PC-9 (cell line): ENCODE measurements at regions not wholly inside any gene's neighbourhood (a gene's known extent, or its start where the extent isn't known, plus 50 kb on each side); places are given as distances from the start of the nearest gene placed in this dataset.

Experiments used
- BruUV-seq: library from RNA; stranded (reverse); fragments of 400-500 nt; replicated peaks from 2 replicates; lab custom pipeline; 2021; lab: Mats Ljungman, UMichigan
- CTCF ChIA-PET: fragments of 300-600 bp; sonication (Branson Sonifier 250); formaldehyde crosslinking; loops from one replicate; lab custom pipeline; 2022; ENCODE audit warnings: antibody characterized with exemption; lab: Charles Lee
- POLR2A ChIA-PET: fragments of 300-600 bp; sonication (Branson Sonifier 250); formaldehyde crosslinking; loops from one replicate; lab custom pipeline; 2022; ENCODE audit warnings: antibody characterized with exemption; ENCODE audit not compliant: unreplicated experiment; lab: Charles Lee
- DNase-seq, 2 experiments: peaks; one replicate each; pipeline versions ENCODE4 v3.0.0 to v3.0.0-alpha.2; 2015 to 2022; ENCODE audit warnings: mixed read lengths in 1 of 2
- H2AFZ ChIP-seq: fragments of 200-600 bp; sonication (generic); 2 replicates; pipeline ENCODE4 v1.8.1; 2017; ENCODE audit warnings: antibody characterized with exemption
- H3F3A ChIP-seq: fragments of 200-600 bp; sonication (generic); 2 replicates; pipeline ENCODE4 v1.8.1; 2017; ENCODE audit warnings: antibody characterized with exemption, mild to moderate bottlenecking, low read depth; ENCODE audit not compliant: insufficient read depth
- H3K27ac ChIP-seq: fragments of 200-600 bp; sonication (generic); 2 replicates; pipeline ENCODE4 v1.6.1; 2016; ENCODE audit warnings: mixed run types
- H3K27me3 ChIP-seq: fragments of 200-600 bp; sonication (generic); 2 replicates; pipeline ENCODE4 v1.6.1; 2016; ENCODE audit warnings: low read depth, mixed run types; ENCODE audit not compliant: insufficient read depth
- H3K36me3 ChIP-seq: fragments of 200-600 bp; sonication (generic); 2 replicates; pipeline ENCODE4 v1.6.1; 2016; ENCODE audit warnings: low read depth, mixed run types
- H3K4me1 ChIP-seq: fragments of 200-600 bp; sonication (generic); replicated peaks from 2 replicates; pipeline ENCODE4 v1.6.1; 2016; ENCODE audit warnings: mixed run types; ENCODE audit not compliant: insufficient read depth
- H3K4me2 ChIP-seq: fragments of 200-600 bp; sonication (generic); 2 replicates; pipeline ENCODE4 v1.6.1; 2017; ENCODE audit warnings: mixed run types
- H3K4me3 ChIP-seq: fragments of 200-600 bp; sonication (generic); 2 replicates; pipeline ENCODE4 v1.6.1; 2016; ENCODE audit warnings: mixed run types
- H3K79me2 ChIP-seq: fragments of 200-600 bp; sonication (generic); 2 replicates; pipeline ENCODE4 v1.6.1; 2017; ENCODE audit warnings: low read depth, mixed run types
- H3K9me2 ChIP-seq: fragments of 200-600 bp; sonication (generic); 2 replicates; pipeline ENCODE4 v1.8.1; 2017; ENCODE audit warnings: mild to moderate bottlenecking; ENCODE audit not compliant: insufficient read depth
- H3K9me3 ChIP-seq: fragments of 200-600 bp; sonication (generic); 2 replicates; pipeline ENCODE4 v1.8.1; 2016; ENCODE audit warnings: low read depth; ENCODE audit not compliant: insufficient read depth
- H4K20me1 ChIP-seq: fragments of 200-600 bp; sonication (generic); 2 replicates; pipeline ENCODE4 v1.8.1; 2017; ENCODE audit not compliant: insufficient read depth
- CTCF ChIP-seq: fragments of 200-600 bp; sonication (generic); conservative IDR thresholded peaks from 2 replicates; pipeline ENCODE4 v1.6.1; 2017; ENCODE audit warnings: mixed run types, antibody characterized with exemption, mild to moderate bottlenecking, moderate library complexity
- EZH2 ChIP-seq: fragments of 200-600 bp; sonication (generic); IDR thresholded peaks from 2 replicates; pipeline ENCODE4 v1.8.0; 2017; ENCODE audit warnings: antibody characterized with exemption, low read depth
- intact Hi-C: fragments of 100-400 bp; cut with micrococcal nuclease; formaldehyde crosslinking; loops from one replicate; pipeline ENCODE4 v1.10.0; 2022; ENCODE audit not compliant: unreplicated experiment

- Histone ChIP-seq H3K27me3 (no peaks in the 10 kb centered on the region), H3K4me3 (no peak overlapping the region), H3F3A (no peaks in the 10 kb centered on the region), H3K79me2 (no peaks in the 10 kb centered on the region), H2AFZ (no peak overlapping the region), H3K27ac (no peak overlapping the region), H3K9me2 (no peaks in the 10 kb centered on the region; the same call in 1 of the 2 replicates), H3K4me1 (no peaks in the 10 kb centered on the region), H4K20me1 (no peaks in the 10 kb centered on the region), H3K9me3 (no peaks in the 10 kb centered on the region), H3K36me3 (no peaks in the 10 kb centered on the region), H3K4me2 (no peak overlapping the region)
- DNase-seq = no peak
- ChIA-PET POLR2A (no interaction called here), CTCF (no interaction called here)
- BruUV-seq = no TSS peak
- intact Hi-C loops = no loop called here
- TF ChIP-seq CTCF (no peak), EZH2 (no peak)
Observed at GRCh38 chr5:92471861-92472260, 1088.7 kb upstream of the ARRDC3 start.

GRCh38 chr5:92470770-92471169 is 1087.7 kb upstream of the ARRDC3 start:
- no peaks in the 10 kb centered on the region; the same call in 1 of the 2 replicates for H3K9me2 ChIP-seq
- H3K27ac ChIP-seq = no peak overlapping the region
- H3K4me1 ChIP-seq = no peaks in the 10 kb centered on the region
- ChIA-PET POLR2A (no interaction called here), CTCF (interaction anchor here (0.6 kb wide), 1 partner anchor 560 kb away, joined by 5 read pairs; no protein-coding TSS in a partner anchor)
- no peak overlapping the region for H3K4me2 ChIP-seq
- no peak for DNase-seq
- H3K79me2 ChIP-seq = no peaks in the 10 kb centered on the region
- H3K27me3 ChIP-seq = no peaks in the 10 kb centered on the region
- no peak overlapping the region for H2AFZ ChIP-seq
- H3K9me3 ChIP-seq = no peaks in the 10 kb centered on the region
- no peaks in the 10 kb centered on the region for H3F3A ChIP-seq
- TF ChIP-seq EZH2 (no peak), CTCF (no peak)
- no peaks in the 10 kb centered on the region for H3K36me3 ChIP-seq
- BruUV-seq = no TSS peak
- H4K20me1 ChIP-seq = no peaks in the 10 kb centered on the region
- no peak overlapping the region for H3K4me3 ChIP-seq
- intact Hi-C loops = no loop called here

- H3K79me2 ChIP-seq = no peaks in the 10 kb centered on the region
- no peak overlapping the region for H3K4me2 ChIP-seq
- TF ChIP-seq EZH2 = no peak
- TF ChIP-seq CTCF = no peak
- no peaks in the 10 kb centered on the region for H3K9me3 ChIP-seq
- DNase-seq = no peak
- H4K20me1 ChIP-seq = no peaks in the 10 kb centered on the region
- ChIA-PET CTCF (no interaction called here), POLR2A (no interaction called here)
- H3K27me3 ChIP-seq = no peaks in the 10 kb centered on the region
- no peak overlapping the region for H2AFZ ChIP-seq
- no TSS peak for BruUV-seq
- no peak overlapping the region for H3K4me3 ChIP-seq
- no peaks in the 10 kb centered on the region for H3K36me3 ChIP-seq
- H3F3A ChIP-seq = no peaks in the 10 kb centered on the region
- H3K9me2 ChIP-seq = no peaks in the 10 kb centered on the region; the same call in 1 of the 2 replicates
- H3K4me1 ChIP-seq = no peaks in the 10 kb centered on the region
- H3K27ac ChIP-seq = no peak overlapping the region
- intact Hi-C loops = no loop called here
Observed at GRCh38 chr5:92468295-92468694, 1085.2 kb upstream of the ARRDC3 start.
